C4-2B (cell line): ENCODE measurements at regions not wholly inside any gene's neighbourhood (a gene's known extent, or its start where the extent isn't known, plus 50 kb on each side); places are given as distances from the start of the nearest gene placed in this dataset.

Experiments used
- H3K27ac ChIP-seq: fragments of 450-650 bp; 2 replicates; pipeline ENCODE4 v1.5.1; 2017
- CTCF ChIP-seq: fragments of 450-650 bp; conservative IDR thresholded peaks from 2 replicates; pipeline ENCODE4 v1.5.1; 2017; ENCODE audit warnings: mild to moderate bottlenecking
- ZFX ChIP-seq: fragments of 450-650 bp; IDR thresholded peaks from 2 replicates; pipeline ENCODE4 v1.6.1; 2017

- H3K27ac ChIP-seq: no peak overlapping the region
- TF ChIP-seq ZFX: no peak
- TF ChIP-seq CTCF: no peak
Observed at GRCh38 chr2:129729011-129729410, 250.5 kb upstream of the RAB6C start.

DNA sequence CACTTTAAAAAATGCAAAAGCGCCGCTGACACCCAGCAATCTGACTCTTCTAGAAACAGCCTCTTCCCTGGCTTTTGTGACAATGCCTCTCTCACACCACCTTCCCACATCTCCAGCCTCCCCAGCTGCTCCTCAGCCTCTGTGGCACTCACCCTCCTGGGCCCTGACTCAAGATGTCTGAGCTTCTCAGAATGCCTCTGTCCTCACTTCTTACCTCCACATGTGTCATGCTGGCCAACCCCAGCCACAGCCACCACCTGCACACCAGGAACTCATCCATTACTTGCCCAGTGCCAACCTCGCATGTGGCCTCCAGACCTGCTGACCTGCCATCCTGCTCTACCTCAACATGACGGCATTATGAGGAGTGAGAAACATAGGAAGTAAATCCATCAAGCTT, 249.8 kb upstream of the RAB6C start:
- TF ChIP-seq CTCF: no peak
- TF ChIP-seq ZFX: no peak
- H3K27ac ChIP-seq: no peak overlapping the region

DNA sequence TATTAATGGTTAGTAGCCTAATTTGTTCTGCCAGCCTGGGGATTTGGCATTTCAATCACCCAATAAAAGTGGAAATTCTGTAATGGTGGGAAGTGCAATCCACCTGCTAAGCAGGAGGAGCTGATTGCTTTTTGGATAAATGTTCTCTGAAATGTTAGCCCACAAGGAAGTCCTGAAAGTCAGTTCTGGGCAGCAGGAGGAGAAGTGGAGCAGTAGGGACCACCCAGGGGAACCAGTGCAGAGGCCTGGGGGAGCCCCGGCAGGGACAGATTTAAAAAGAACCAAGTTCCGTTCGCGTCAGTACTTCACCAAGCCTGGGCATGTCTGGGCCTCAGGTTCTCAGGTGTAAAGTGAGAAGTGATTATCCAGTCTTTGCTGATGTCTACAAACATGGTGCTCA, 248.5 kb upstream of the RAB6C start:
- no peak for TF ChIP-seq ZFX
- no peak for TF ChIP-seq CTCF

DNA sequence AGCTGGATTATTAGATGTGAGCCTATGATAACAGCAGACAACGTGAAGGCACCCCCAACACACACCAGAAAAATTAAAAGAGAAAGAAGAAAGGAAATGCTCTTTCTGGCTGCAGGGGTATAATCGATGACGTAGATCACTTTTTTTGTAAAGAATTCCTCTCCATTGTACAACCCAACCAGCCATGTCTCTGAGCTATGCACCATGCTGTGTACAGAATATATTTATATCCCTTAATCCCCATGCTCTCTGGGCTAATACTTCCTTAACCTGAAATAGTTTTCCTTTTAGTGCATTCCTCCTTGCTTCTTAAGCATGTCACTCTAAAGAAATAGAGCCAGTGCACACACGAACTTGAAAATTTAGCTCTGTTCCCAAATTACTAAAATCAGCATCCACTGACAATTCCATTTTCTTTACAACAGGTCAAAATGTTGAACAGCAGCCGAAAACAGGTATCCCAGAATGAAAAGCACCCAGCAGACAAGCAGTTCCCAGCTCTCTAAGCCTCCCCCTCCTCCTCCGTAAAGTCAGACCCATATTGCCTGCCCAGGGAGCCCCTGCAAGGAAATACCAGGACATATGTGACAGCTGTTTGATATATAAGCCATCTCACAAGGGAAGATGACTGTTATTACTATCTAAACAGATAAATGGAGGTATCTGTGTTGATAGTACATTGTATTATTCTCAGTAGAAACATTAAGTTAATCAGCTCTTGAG, 247.4 kb upstream of the RAB6C start:
- no peak overlapping the region for H3K27ac ChIP-seq
- TF ChIP-seq CTCF (no peak), ZFX (no peak)

More for the DNA sequence above, 248.5 kb upstream of the RAB6C start:
- no peak overlapping the region for H3K27ac ChIP-seq

DNA sequence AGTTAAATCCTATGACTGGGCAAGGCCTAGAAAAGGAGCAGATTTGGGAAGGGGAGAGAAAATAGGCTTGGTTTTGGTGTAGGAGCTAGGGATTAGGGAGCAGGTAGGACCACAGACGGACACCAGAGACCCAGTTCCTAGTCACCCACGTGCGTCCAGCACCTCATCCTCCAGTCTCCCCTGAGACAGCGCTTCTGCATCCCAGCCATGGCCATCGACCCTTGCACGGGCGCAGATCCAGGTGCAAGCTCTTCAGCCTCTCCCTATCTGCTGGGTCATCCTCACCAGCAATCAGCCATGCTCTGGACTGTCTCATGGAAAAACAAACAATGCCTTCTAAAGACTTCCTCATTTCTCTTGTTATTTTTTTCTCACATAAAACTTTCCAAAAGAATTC, 246.8 kb upstream of the RAB6C start:
- TF ChIP-seq CTCF (no peak), ZFX (no peak)

DNA sequence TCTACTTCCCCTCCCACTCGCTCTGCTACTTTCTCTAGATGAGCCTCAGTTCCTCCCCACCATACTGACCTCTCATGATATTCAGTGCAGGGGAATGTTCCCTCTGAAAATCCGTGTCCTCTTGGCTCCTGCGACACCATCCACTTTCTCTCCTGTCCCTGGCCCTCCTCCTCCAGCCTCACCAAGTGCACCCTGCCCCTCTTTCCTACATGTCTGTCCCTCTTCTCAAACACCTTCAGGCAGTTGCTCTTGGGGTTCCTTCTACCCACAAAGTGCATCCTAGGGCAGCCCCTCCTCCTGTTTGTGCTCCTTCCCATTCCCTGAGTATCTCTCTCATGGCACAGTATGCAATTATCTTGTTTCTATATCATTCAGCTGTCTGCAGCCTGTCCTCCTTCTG, 246.4 kb upstream of the RAB6C start:
- no peak overlapping the region for H3K27ac ChIP-seq
- no peak for TF ChIP-seq CTCF
- TF ChIP-seq ZFX: no peak

More for the DNA sequence above, 246.8 kb upstream of the RAB6C start:
- no peak overlapping the region for H3K27ac ChIP-seq

DNA sequence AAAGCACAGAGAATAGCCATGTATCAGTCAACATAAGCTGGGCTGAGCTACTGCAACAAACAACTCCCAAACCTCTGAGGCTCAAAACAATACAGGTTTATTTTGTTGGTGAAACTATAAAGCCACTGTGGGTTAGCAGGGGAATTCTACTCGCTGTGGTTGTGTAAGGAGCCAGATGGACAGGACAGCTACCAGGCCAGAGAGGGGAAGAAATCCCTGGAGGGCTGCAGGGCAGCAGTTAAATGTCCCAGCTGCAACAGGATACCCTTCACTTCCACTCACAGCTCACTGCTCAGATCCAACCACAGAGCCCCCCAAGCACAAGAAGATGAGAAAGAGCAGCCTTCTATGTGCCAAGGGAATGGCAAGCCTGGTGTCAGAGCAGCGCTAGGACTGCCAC, 245.9 kb upstream of the RAB6C start:
- no peak for TF ChIP-seq CTCF
- TF ChIP-seq ZFX: no peak
- no peak overlapping the region for H3K27ac ChIP-seq
